ENCODE measurements at regions not wholly inside any gene's neighbourhood (a gene's known extent, or its start where the extent isn't known, plus 50 kb on each side); places are given as distances from the start of the nearest gene placed in this dataset.

DNA sequence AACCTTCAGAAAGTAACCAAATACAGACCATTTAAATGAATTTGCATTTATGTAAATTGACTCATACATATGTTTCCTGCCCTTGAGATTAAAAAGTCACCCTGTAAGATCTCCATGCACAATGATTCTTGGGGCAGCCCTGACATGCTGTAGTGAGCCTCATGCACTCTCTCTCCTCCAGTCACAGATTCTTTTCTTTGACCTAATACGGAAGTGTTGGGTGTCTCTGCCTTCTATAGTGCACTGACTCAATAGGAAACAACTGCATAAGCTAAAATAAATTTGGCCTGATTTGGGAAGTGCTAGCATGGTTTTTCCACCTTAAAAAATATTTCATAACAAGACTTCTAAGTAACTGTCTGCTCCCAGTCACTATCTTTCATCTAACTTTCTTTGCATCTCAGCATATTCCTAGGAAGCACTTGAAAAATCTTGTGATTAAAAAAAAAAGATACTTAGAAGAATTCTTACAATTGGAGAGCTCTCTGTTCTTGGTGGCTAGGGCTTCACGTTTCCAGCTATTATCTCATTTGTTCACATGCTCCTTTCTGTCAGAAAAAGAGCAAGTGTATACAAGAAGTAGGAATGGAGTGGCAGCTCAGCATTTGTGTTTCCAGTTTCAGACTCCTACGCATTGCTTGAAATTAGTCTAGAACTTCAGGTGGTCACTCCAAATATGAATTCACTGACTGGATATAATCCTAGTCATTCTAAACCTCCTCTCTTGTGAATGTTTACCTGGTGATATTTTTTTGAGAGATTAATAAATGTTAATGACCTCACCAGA lies 207.9 kb upstream of the COL8A1 start:
- TF ChIP-seq POLR2AphosphoS5 (IDR thresholded peaks at IDR 0.05; ENCODE audit: low read depth, low read length) (no peak), TAF1 (IDR thresholded peaks at IDR 0.05; ENCODE audit: borderline replicate concordance, low read depth, low read length) (no peak)

Measured in GM12892 (cell line).